HUES48 (cell line): ENCODE measurements at regions not wholly inside any gene's neighbourhood (a gene's known extent, or its start where the extent isn't known, plus 50 kb on each side); places are given as distances from the start of the nearest gene placed in this dataset.
A peak's percentile ranks its signal among the peaks of the same experiment; 100 is the strongest.
"Not testable (repeated sequence)": the region's sequence is repeated elsewhere in the genome, so short reads cannot be mapped to it uniquely, and the experiment has no call there.

Experiments
- H3K27ac ChIP-seq: one replicate; pipeline ENCODE4 v1.7.0; 2013; ENCODE audit warnings: low read depth, low read length, inconsistent platforms
- H3K27me3 ChIP-seq: 2 replicates; pipeline ENCODE4 v1.6.1; 2013; ENCODE audit warnings: mild to moderate bottlenecking, low read length; ENCODE audit not compliant: control insufficient read depth, insufficient read depth
- H3K36me3 ChIP-seq: 2 replicates; pipeline ENCODE4 v1.6.1; 2013; ENCODE audit warnings: low read length; ENCODE audit not compliant: control insufficient read depth, insufficient read depth
- H3K4me1 ChIP-seq: 2 replicates; pipeline ENCODE4 v1.6.1; 2013; ENCODE audit warnings: mild to moderate bottlenecking, low read length; ENCODE audit not compliant: control insufficient read depth, insufficient read depth
- H3K4me3 ChIP-seq: 2 replicates; pipeline ENCODE4 v1.5.1; 2013; ENCODE audit warnings: mild to moderate bottlenecking, low read depth, low read length
- H3K9ac ChIP-seq: 2 replicates; pipeline ENCODE4 v1.6.1; 2013; ENCODE audit warnings: mild to moderate bottlenecking, low read depth, low read length, moderate library complexity
- H3K9me3 ChIP-seq: 2 replicates; pipeline ENCODE4 v1.6.1; 2013; ENCODE audit warnings: low read length; ENCODE audit not compliant: control insufficient read depth, insufficient read depth

DNA sequence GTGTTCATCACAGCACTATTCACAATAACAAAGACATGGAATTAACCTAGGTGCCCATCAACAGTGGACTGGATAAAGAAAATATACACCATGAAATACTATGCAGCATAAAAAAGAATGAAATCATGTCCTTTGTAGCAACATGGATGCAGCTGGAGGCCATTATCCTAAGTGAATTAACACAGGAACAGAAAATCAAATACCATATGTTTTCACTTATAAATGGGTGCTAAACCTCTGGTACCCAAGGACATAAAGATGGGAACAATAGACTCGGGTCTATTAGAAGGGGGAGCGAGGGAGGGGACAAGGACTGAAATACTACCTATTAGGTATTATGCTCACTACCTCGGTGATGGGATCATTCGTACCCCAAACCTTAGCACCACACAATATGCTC, 66.4 kb upstream of the PTPN13 start:
- H3K27me3 ChIP-seq, H3K4me3 ChIP-seq, H3K27ac ChIP-seq, H3K36me3 ChIP-seq, H3K9me3 ChIP-seq, H3K9ac ChIP-seq, H3K4me1 ChIP-seq: not testable (repeated sequence)

DNA sequence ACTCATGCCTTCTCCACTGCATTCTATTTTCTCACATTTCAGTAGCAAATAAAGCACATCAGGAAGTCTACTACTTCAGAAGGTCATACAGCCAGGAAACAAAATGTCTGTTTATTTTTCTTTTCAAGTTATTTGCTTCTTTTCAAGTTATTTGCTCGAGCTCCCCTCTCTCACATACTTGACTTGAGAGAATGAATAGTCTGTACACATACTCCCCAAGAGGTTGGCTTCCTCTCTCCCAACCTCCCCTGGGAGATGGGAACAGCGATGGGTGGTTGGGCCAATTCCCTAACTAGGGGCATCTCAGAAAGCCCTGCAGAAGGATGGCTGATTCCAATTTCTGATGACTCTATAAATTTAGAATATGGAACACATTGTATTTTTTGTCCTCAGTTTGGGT, 64.7 kb upstream of the PTPN13 start:
- Histone ChIP-seq H3K9me3 (no peaks in the 10 kb centered on the region), H3K36me3 (no peaks in the 10 kb centered on the region), H3K4me1 (no peaks in the 10 kb centered on the region), H3K27ac (no peak overlapping the region), H3K9ac (no peak overlapping the region), H3K27me3 (no peaks in the 10 kb centered on the region), H3K4me3 (no peak overlapping the region)

DNA sequence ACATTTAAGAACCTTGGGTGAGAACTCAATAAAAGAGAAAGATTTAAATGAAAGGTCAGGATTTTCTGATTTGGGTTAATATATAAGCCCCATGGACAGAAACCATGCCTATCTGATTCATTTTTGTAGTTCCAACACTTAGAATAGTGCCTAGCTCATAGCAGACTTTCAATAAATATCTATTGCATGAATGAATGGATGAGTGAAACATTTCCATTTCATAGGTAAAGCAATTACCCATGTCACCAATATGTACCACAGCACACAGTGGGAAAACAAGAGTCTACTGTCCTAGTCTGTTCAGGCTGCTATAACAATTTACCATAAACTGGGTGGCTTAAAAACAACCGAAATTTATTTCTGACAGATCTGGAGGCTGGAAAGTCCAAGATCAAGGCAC, 63.9 kb upstream of the PTPN13 start:
- Histone ChIP-seq H3K27ac (no peak overlapping the region), H3K9ac (no peak overlapping the region), H3K27me3 (no peaks in the 10 kb centered on the region), H3K4me1 (no peaks in the 10 kb centered on the region), H3K4me3 (no peak overlapping the region), H3K9me3 (no peaks in the 10 kb centered on the region), H3K36me3 (no peaks in the 10 kb centered on the region)

DNA sequence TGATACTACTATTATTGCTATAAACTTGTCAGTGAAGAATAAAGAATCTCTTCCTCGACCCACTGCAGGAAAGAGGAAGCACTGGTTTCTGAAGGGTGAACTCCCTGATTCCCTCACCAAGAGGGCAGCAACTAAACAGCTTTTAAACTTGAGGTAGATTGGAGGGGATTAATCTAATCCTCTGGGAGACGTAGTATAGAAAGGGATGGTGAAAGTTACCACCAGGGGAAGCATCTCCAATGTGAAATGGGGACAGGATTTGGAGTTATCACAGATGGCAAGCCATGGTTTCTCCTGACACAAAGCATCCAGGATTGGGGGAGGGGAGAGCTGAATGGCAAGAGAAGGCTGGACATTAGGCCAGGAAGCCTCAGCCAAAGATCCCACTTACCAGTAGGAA, 62.7 kb upstream of the PTPN13 start:
- Histone ChIP-seq H3K27me3 (no peaks in the 10 kb centered on the region), H3K36me3 (no peaks in the 10 kb centered on the region), H3K27ac (no peak overlapping the region), H3K4me1 (no peaks in the 10 kb centered on the region), H3K9me3 (no peaks in the 10 kb centered on the region), H3K4me3 (no peak overlapping the region), H3K9ac (no peak overlapping the region)

DNA sequence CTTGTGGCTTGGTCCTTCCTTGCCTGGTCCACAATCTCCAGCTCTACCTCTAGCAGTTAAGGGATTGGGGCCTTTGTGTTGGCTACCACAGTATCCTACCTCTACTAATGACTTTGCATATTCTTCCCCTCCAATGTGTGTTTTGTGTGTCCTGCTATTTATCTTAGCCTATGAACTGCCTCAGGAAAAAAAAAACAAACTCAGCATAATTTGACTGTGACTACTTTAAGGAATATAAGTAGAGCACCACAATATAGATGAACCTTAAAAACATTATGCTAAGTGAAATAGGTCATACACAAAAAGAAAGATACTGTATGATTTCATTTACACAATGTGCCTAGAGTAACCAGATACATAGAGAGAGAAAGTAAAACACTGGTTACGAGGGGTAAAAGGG, 61.3 kb upstream of the PTPN13 start:
- Histone ChIP-seq H3K36me3 (no peaks in the 10 kb centered on the region), H3K27ac (no peak overlapping the region), H3K9me3 (no peaks in the 10 kb centered on the region), H3K9ac (no peak overlapping the region), H3K4me1 (no peaks in the 10 kb centered on the region), H3K4me3 (no peak overlapping the region), H3K27me3 (no peaks in the 10 kb centered on the region)

DNA sequence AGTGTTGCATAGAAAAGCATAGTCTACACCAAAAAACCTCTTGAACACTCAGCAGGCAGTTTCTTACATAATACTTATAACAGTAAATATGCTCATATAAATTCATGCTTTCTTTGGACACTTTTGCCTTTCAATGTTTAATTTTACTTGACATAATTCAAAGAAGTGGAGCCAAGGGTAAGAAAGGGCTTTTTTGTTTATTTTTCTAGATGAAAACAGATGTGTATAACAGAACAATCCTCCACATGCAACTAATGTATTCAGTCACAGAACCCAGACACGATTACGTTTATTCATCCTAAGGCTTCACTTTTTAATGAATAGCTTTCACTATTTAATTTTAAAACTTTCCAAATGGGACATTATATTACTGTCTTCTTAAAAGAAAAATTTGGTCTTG, 58.0 kb upstream of the PTPN13 start:
- no peaks in the 10 kb centered on the region for H3K36me3 ChIP-seq
- H3K9me3 ChIP-seq = no peaks in the 10 kb centered on the region
- H3K4me1 ChIP-seq = no peaks in the 10 kb centered on the region
- H3K9ac ChIP-seq = no peak overlapping the region
- no peaks in the 10 kb centered on the region for H3K27me3 ChIP-seq
- no peak overlapping the region for H3K4me3 ChIP-seq
- H3K27ac ChIP-seq = no peak overlapping the region

DNA sequence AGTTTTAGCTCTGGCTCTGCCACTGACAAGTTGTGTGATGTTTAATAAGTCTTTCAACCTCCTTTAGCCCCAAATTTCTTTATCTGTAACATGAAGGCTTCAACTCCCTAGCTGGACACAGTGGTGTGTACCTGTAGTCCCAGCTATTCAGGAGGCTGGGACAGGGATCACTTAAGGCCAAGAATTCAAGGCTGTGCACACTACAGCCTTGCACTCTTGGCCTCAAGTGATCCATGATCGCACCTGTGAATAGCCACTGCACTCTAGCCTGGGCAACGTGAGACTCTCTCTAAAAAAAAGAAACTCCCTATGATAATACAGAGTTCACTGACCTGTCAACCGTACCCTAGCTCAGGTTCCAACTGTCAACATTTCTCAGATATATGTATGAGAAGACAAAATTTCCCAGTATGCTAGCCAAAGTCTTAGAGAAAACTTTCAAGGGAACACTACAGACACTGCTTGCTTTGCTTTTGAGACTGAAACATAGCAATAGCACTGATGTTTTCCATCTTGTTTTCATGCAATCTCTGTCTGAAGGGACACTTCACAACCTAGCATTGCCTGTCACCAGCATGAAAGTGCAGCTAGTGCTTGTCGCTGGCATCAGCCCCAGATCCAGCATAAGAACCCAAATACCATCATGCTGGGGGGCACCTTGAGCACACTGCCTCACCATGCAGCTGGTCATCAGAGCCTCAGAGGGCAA, 51.6 kb upstream of the PTPN13 start:
- no peaks in the 10 kb centered on the region for H3K36me3 ChIP-seq

DNA sequence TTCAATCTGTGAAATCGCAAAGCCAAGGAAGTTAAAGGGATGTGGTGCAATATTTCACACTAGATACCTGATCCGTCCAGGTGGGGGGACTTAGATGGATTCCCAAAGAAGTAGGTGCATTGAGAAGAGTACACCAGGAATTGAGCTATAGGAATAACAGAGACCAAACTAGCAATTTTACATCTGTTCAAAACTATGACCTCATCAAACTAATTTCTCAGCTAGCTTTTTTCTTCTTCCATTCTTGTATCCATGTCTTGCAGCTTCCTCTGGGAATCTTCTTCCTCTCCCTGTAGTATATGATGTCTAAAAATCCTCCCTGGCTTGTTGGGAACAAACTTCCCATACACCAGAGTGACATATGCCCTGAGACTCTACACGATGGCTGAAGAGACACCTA, 51.0 kb upstream of the PTPN13 start:
- H3K4me3 ChIP-seq = no peak overlapping the region

More for the DNA sequence above, 51.6 kb upstream of the PTPN13 start:
- Histone ChIP-seq H3K27me3 (no peaks in the 10 kb centered on the region), H3K4me3 (no peak overlapping the region), H3K9ac (no peak overlapping the region), H3K9me3 (no peaks in the 10 kb centered on the region), H3K27ac (no peak overlapping the region), H3K4me1 (peaks cover 5% of the 10 kb centered on the region)

DNA sequence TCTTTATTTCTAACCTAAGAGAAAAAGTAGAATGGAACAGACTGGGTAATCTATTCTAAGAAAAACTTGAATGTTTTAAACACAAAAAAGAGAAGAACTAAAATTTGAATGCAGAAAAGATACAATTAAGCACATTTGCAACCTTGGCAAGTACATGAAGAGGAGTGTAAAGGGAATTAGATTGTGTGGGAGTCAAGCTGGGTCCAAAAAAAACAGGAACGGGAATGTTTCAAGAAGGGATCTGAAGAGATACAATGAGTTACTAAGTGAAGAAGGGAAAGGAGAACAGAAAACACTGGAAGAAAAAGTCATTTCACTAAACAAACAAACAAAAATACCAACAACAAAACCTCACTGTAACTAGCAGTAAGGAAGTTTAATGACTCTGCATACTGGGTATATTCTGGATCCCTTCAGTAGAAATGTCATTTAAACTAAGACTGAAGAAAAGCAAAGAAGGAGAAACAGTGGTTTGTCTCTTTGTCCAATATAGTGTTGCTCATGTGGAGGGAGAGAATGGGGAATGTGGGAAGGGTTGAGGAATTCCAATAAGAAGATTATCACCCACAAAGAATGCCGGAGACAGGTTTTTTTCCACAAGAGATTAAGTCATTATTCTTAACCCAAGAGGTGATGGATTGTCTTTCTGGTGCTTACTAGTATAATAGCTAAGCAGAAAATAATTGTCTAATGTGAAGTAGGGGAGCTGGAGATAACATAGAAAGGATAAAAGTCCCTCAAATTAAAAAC, 50.4 kb upstream of the PTPN13 start:
- Histone ChIP-seq H3K4me3 (no peak overlapping the region), H3K36me3 (no peaks in the 10 kb centered on the region), H3K9ac (no peak overlapping the region), H3K4me1 (peaks cover 5% of the 10 kb centered on the region), H3K27me3 (no peaks in the 10 kb centered on the region), H3K9me3 (no peaks in the 10 kb centered on the region), H3K27ac (peak overlapping the region; percentile 64)

More for the DNA sequence above, 51.0 kb upstream of the PTPN13 start:
- H3K9me3 ChIP-seq = no peaks in the 10 kb centered on the region
- no peaks in the 10 kb centered on the region for H3K36me3 ChIP-seq
- H3K9ac ChIP-seq = no peak overlapping the region
- peaks cover 5% of the 10 kb centered on the region for H3K4me1 ChIP-seq
- no peaks in the 10 kb centered on the region for H3K27me3 ChIP-seq
- H3K27ac ChIP-seq = peak overlapping the region; percentile 64

DNA sequence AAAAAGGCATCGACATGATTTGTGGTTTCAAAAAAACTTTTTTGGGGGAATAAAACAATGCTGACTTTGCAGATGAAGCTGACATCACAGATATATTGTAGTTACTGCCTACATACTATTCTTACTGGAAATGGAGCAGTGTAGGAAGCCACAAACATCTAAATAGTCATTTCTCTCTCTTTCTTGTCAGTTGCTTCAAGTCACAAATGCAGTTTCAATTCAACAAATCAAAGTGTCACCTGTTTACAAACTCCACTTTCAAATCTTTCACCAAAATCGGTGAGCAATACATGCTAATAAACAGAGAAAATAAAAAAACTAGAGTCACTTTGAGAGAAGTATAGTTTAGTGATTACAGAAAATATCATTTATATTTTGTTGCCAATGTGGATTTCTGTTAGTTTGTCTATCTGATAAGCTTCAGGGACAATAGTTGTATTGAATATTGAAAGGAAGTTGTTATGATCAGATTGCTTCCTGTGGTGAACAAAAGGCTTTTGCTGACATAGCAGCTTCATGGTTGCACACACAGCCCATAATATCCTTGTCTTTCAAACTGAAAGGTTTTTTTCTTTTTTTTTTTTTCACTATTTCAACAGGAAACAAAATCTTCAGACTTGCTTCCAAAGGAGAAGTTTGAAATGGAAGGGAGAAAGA, 49.7 kb upstream of the PTPN13 start:
- Histone ChIP-seq H3K9ac (no peak overlapping the region), H3K9me3 (no peaks in the 10 kb centered on the region), H3K4me3 (no peak overlapping the region), H3K4me1 (peaks cover 5% of the 10 kb centered on the region), H3K27ac (peak overlapping the region; percentile 22), H3K27me3 (no peaks in the 10 kb centered on the region), H3K36me3 (no peaks in the 10 kb centered on the region)
